ENCODE measurements at regions not wholly inside any gene's neighbourhood (a gene's known extent, or its start where the extent isn't known, plus 50 kb on each side); places are given as distances from the start of the nearest gene placed in this dataset.

DNA sequence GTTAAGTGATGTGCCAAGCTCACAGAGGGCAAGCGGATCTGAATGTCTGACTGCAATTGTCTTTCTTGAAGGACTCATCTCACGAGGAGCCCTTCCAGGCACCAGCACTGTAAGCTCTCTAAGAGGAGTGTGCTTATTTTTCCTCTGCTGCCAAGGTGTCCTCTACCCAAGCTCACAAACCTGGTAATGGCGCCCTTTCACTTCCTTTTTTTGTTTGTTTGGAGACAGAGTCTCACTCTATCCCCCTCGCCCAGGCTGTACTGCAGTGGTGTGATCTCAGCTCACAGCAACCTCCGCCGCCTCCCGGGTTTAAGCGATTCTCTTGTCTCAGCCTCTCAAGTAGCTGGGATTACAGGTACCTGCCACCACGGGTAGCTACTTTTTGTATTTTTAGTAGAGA lies 233.8 kb downstream of the MAP2K4 start:
- no peak for DNase-seq (ENCODE audit: low read depth)
- H3K4me3 ChIP-seq (replicated peaks; ENCODE audit: low read depth, low read length), result no peak overlapping the region
- TF ChIP-seq, protein P1, sequence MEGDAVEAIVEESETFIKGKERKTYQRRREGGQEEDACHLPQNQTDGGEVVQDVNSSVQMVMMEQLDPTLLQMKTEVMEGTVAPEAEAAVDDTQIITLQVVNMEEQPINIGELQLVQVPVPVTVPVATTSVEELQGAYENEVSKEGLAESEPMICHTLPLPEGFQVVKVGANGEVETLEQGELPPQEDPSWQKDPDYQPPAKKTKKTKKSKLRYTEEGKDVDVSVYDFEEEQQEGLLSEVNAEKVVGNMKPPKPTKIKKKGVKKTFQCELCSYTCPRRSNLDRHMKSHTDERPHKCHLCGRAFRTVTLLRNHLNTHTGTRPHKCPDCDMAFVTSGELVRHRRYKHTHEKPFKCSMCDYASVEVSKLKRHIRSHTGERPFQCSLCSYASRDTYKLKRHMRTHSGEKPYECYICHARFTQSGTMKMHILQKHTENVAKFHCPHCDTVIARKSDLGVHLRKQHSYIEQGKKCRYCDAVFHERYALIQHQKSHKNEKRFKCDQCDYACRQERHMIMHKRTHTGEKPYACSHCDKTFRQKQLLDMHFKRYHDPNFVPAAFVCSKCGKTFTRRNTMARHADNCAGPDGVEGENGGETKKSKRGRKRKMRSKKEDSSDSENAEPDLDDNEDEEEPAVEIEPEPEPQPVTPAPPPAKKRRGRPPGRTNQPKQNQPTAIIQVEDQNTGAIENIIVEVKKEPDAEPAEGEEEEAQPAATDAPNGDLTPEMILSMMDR (IDR thresholded peaks at IDR 0.05; ENCODE audit: low read length, missing control alignments), result no peak

- H3K4me3 ChIP-seq (replicated peaks; ENCODE audit: low read depth, low read length), result no peak overlapping the region
- TF ChIP-seq, protein P1 (IDR thresholded peaks at IDR 0.05; ENCODE audit: low read length, missing control alignments), result peak; percentile 78
- DNase-seq (ENCODE audit: low read depth), result peak; percentile 70
Observed at GRCh38 chr17:12256380-12256995, 235.8 kb downstream of the MAP2K4 start.

GRCh38 chr17:12257176-12257575 lies 236.5 kb downstream of the MAP2K4 start:
- no peak overlapping the region for H3K4me3 ChIP-seq (replicated peaks; ENCODE audit: low read depth, low read length)
- TF ChIP-seq, protein P1 (IDR thresholded peaks at IDR 0.05; ENCODE audit: low read length, missing control alignments), result no peak
- DNase-seq (ENCODE audit: low read depth), result no peak

DNA sequence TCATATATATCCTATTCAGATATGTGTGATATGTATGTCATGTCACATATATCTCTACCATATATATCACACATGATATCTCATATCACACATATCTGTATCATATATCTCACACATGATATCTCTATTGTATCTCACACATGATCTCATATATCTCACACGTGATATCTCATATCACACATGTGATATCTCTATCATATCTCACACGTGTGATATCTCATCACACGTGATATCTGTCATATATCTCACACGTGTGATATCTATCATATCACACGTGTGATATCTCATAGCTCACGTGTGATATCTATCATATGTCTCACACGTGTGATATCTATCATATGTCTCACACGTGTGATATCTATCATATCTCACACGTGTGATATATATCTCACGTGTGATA lies 240.7 kb downstream of the MAP2K4 start:
- DNase-seq (ENCODE audit: low read depth), result no peak
- TF ChIP-seq, protein P1 (IDR thresholded peaks at IDR 0.05; ENCODE audit: low read length, missing control alignments), result no peak
- H3K4me3 ChIP-seq (replicated peaks; ENCODE audit: low read depth, low read length), result no peak overlapping the region

DNA sequence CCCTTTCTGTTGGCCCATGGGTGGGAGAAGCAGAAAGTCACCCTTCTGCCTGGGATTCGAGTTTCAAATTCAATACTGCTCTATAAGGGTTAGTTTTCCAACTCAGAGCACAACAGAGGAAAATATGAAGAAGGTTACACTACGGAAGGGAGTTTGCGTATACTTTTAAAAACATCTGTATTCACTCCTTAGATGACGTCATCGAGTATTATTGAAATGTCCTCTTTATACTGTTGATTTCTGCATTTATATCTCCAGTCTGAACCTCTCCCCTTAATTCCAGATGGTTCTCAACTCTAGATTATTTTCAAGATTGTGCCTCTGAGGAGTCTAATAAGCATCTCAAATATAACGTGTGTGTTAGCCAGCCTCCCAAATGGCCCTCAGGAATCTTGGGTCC lies 249.1 kb downstream of the MAP2K4 start:
- DNase-seq (ENCODE audit: low read depth), result no peak
- H3K4me3 ChIP-seq (replicated peaks; ENCODE audit: low read depth, low read length), result no peak overlapping the region
- TF ChIP-seq, protein P1 (IDR thresholded peaks at IDR 0.05; ENCODE audit: low read length, missing control alignments), result no peak

DNA sequence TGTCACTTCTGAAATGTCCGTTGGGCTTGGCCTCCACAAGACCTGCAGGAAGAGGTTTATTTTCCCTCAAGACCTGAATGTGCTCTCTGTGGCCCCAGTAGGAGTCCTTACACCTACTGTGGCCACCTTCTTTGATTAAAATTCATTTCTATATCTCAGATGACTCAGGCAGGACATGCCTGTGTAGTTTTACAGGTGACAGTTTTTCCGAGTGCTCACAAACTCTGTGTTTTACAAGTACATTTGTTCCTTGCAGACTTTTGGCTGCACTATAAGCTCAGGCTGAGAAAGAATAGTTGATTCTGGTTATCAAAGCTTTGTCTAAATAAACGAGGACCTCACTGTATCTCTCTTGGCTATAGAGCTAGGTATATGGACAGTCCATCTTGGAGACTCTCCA lies 257.1 kb downstream of the MAP2K4 start:
- TF ChIP-seq, protein P1 (IDR thresholded peaks at IDR 0.05; ENCODE audit: low read length, missing control alignments), result no peak
- no peak for DNase-seq (ENCODE audit: low read depth)
- no peak overlapping the region for H3K4me3 ChIP-seq (replicated peaks; ENCODE audit: low read depth, low read length)

- H3K4me3 ChIP-seq (replicated peaks; ENCODE audit: low read depth, low read length), result no peak overlapping the region
- peak; percentile 4 for DNase-seq (ENCODE audit: low read depth)
- TF ChIP-seq, protein P1 (IDR thresholded peaks at IDR 0.05; ENCODE audit: low read length, missing control alignments), result no peak
Observed at GRCh38 chr17:12282056-12282455, 261.4 kb downstream of the MAP2K4 start.

All from fibroblast of pulmonary artery (primary cell).